Caco-2 (cell line): ENCODE measurements at regions not wholly inside any gene's neighbourhood (a gene's known extent, or its start where the extent isn't known, plus 50 kb on each side); places are given as distances from the start of the nearest gene placed in this dataset.

Source experiments
- BruUV-seq: library from RNA; stranded (reverse); fragments of 400-500 nt; replicated peaks from 2 replicates; lab custom pipeline; 2021; lab: Mats Ljungman, UMichigan
- CTCF ChIA-PET: fragments of 300-600 bp; sonication (Branson Sonifier 250); formaldehyde crosslinking; loops from one replicate; lab custom pipeline; 2022; ENCODE audit warnings: antibody characterized with exemption; lab: Charles Lee
- POLR2A ChIA-PET: fragments of 300-600 bp; sonication (Branson Sonifier 250); formaldehyde crosslinking; loops from one replicate; lab custom pipeline; 2022; ENCODE audit warnings: antibody characterized with exemption; lab: Charles Lee
- DNase-seq, 2 experiments: peaks; one replicate each; pipeline versions ENCODE4 v3.0.0 to v3.0.0-alpha.2; 2020 to 2022
- H3K27me3 ChIP-seq: replicated peaks from 2 replicates; pipeline ENCODE4 v1.6.0; 2011; ENCODE audit warnings: low read length; ENCODE audit not compliant: control insufficient read depth, insufficient read depth
- H3K36me3 ChIP-seq: 2 replicates; pipeline ENCODE4 v1.5.1; 2011; ENCODE audit warnings: low read length; ENCODE audit not compliant: control insufficient read depth, insufficient read depth
- H3K4me1 ChIP-seq: fragments of 250-450 bp; sonication (Bioruptor Pico); 2 replicates; pipeline ENCODE4 v1.5.1; 2020; ENCODE audit warnings: mild to moderate bottlenecking
- H3K4me3 ChIP-seq: 2 replicates; pipeline ENCODE4 v1.5.1; 2011; ENCODE audit warnings: low read depth, mild to moderate bottlenecking, control low read depth, low read length
- H3K9me3 ChIP-seq: fragments of 250-450 bp; sonication (Bioruptor Pico); 2 replicates; pipeline ENCODE4 v1.5.1; 2020; ENCODE audit warnings: mild to moderate bottlenecking, moderate library complexity
- H3K27ac Mint-ChIP-seq: one replicate; pipeline ENCODE4 v1.8.0; 2022; ENCODE audit warnings: mixed read lengths; ENCODE audit not compliant: unreplicated experiment
- H3K27me3 Mint-ChIP-seq: one replicate; pipeline ENCODE4 v1.8.0; 2022; ENCODE audit warnings: mixed read lengths; ENCODE audit not compliant: insufficient read depth, unreplicated experiment
- H3K36me3 Mint-ChIP-seq: one replicate; pipeline ENCODE4 v1.8.0; 2022; ENCODE audit warnings: mild to moderate bottlenecking, mixed read lengths; ENCODE audit not compliant: insufficient read depth, unreplicated experiment
- H3K4me1 Mint-ChIP-seq: one replicate; pipeline ENCODE4 v1.8.0; 2022; ENCODE audit warnings: low read depth, mixed read lengths; ENCODE audit not compliant: unreplicated experiment
- H3K4me3 Mint-ChIP-seq: one replicate; pipeline ENCODE4 v1.8.0; 2022; ENCODE audit warnings: mild to moderate bottlenecking, moderate library complexity, mixed read lengths; ENCODE audit not compliant: unreplicated experiment
- H3K9me3 Mint-ChIP-seq: one replicate; pipeline ENCODE4 v1.8.0; 2022; ENCODE audit warnings: mixed read lengths; ENCODE audit not compliant: unreplicated experiment
- CTCF ChIP-seq, 2 experiments: fragments of 200-600 bp in 1 of 2; IDR thresholded peaks; 1 replicate in 1 of 2; 2 replicates in 1 of 2; pipeline versions ENCODE4 v1.5.1 to v1.8.0; 2011 to 2022; ENCODE audit warnings: antibody characterized with exemption in 1 of 2, control low read depth in 1 of 2, inconsistent platforms in 1 of 2, low read depth in 1 of 2, low read length in 1 of 2, mild to moderate bottlenecking in 1 of 2, moderate library complexity in 1 of 2; ENCODE audit not compliant: insufficient read depth in 1 of 2, severe bottlenecking in 1 of 2, unreplicated experiment in 1 of 2
- intact Hi-C: fragments of 100-400 bp; cut with micrococcal nuclease; formaldehyde crosslinking; loops from one replicate; pipeline ENCODE4 v1.10.0; 2022; ENCODE audit not compliant: unreplicated experiment

DNA sequence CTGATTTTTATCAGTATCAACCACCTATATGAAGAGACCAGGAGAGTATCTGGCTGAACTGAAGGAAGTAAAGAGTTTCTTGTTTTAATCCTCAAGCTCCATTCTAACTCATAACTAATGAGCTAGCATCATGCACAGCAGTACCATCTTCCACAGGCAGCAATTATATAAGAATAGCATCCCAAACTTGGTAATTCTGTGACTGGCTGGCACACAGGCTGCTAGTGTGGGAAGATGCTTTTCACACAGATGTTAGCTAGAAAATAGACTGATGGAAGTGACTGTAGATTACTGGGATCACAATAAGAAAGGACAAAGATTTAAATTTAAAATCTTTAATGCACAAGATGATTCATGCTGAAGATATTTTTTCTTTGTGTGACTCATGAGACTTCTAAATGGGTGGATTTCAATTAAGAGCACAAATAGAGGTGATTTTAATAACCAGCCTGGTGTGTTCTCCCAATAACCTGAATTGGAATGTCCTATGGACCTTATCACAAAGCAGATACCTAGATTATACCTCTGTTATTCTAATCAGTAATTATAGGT, 417.7 kb upstream of the ATXN7L3B start:
- ChIA-PET CTCF (no interaction called here), POLR2A (no interaction called here)
- H3K4me3 Mint-ChIP-seq = no peak overlapping the region
- no peaks in the 10 kb centered on the region for H3K36me3 ChIP-seq
- H3K27me3 ChIP-seq = no peaks in the 10 kb centered on the region
- no peaks in the 10 kb centered on the region for H3K9me3 ChIP-seq
- no peaks in the 10 kb centered on the region for H3K36me3 Mint-ChIP-seq
- H3K27ac Mint-ChIP-seq = no peak overlapping the region
- DNase-seq = no peak
- H3K4me1 Mint-ChIP-seq = no peaks in the 10 kb centered on the region
- BruUV-seq = no TSS peak
- TF ChIP-seq CTCF (IDR thresholded peaks at IDR 0.05; ENCODE audit: insufficient read depth in 1 of 2, low read depth in 1 of 2, low read length in 1 of 2, severe bottlenecking in 1 of 2, unreplicated experiment in 1 of 2) = no peak
- no peaks in the 10 kb centered on the region for H3K27me3 Mint-ChIP-seq
- H3K9me3 Mint-ChIP-seq = no peaks in the 10 kb centered on the region
- no peaks in the 10 kb centered on the region for H3K4me1 ChIP-seq
- H3K4me3 ChIP-seq = no peak overlapping the region
- intact Hi-C loops = no loop called here

- Mint-ChIP-seq H3K4me1 (no peaks in the 10 kb centered on the region), H3K9me3 (no peaks in the 10 kb centered on the region), H3K27ac (no peak overlapping the region), H3K36me3 (no peaks in the 10 kb centered on the region), H3K4me3 (no peak overlapping the region), H3K27me3 (no peaks in the 10 kb centered on the region)
- no peak for TF ChIP-seq CTCF (IDR thresholded peaks at IDR 0.05; ENCODE audit: insufficient read depth in 1 of 2, low read depth in 1 of 2, low read length in 1 of 2, severe bottlenecking in 1 of 2, unreplicated experiment in 1 of 2)
- no peak for DNase-seq
- POLR2A ChIA-PET = no interaction called here
- Histone ChIP-seq H3K4me3 (no peak overlapping the region), H3K4me1 (no peaks in the 10 kb centered on the region), H3K36me3 (no peaks in the 10 kb centered on the region), H3K27me3 (no peaks in the 10 kb centered on the region), H3K9me3 (no peaks in the 10 kb centered on the region)
- CTCF ChIA-PET = no interaction called here
- intact Hi-C loops = no loop called here
- BruUV-seq = no TSS peak
Observed at GRCh38 chr12:74120644-74121043, 417.0 kb upstream of the ATXN7L3B start.

GRCh38 chr12:74129702-74130101, 407.9 kb upstream of the ATXN7L3B start:
- Mint-ChIP-seq H3K27ac (no peak overlapping the region), H3K4me3 (no peak overlapping the region), H3K27me3 (no peaks in the 10 kb centered on the region), H3K36me3 (no peaks in the 10 kb centered on the region), H3K4me1 (no peaks in the 10 kb centered on the region), H3K9me3 (peaks cover 9% of the 10 kb centered on the region)
- intact Hi-C loops = no loop called here
- H3K27me3 ChIP-seq = no peaks in the 10 kb centered on the region
- no peak for TF ChIP-seq CTCF (IDR thresholded peaks at IDR 0.05; ENCODE audit: insufficient read depth in 1 of 2, low read depth in 1 of 2, low read length in 1 of 2, severe bottlenecking in 1 of 2, unreplicated experiment in 1 of 2)
- H3K36me3 ChIP-seq = no peaks in the 10 kb centered on the region
- no TSS peak for BruUV-seq
- no peaks in the 10 kb centered on the region for H3K4me1 ChIP-seq
- DNase-seq = no peak
- H3K9me3 ChIP-seq = no peaks in the 10 kb centered on the region
- POLR2A ChIA-PET = no interaction called here
- CTCF ChIA-PET = no interaction called here
- H3K4me3 ChIP-seq = no peak overlapping the region
